DMS114 treated with DMSO at 0.1 percent for 48 hours (cell line): ENCODE measurements at regions not wholly inside any gene's neighbourhood (a gene's known extent, or its start where the extent isn't known, plus 50 kb on each side); places are given as distances from the start of the nearest gene placed in this dataset.
"Not testable (repeated sequence)": the region's sequence is repeated elsewhere in the genome, so short reads cannot be mapped to it uniquely, and the experiment has no call there.

Experiments
- DNase-seq: peaks from one replicate; lab custom pipeline; 2025; ENCODE audit not compliant: unreplicated experiment; lab: John Stamatoyannopoulos, UW

GRCh38 chr15:56812221-56812620 lies 78.9 kb upstream of the ZNF280D start:
- DNase-seq: no peak

GRCh38 chr15:56811586-56811985 lies 78.3 kb upstream of the ZNF280D start:
- no peak for DNase-seq

- no peak for DNase-seq
Measured at GRCh38 chr15:56808160-56808559, 74.9 kb upstream of the ZNF280D start.

- no peak for DNase-seq
Measured at GRCh38 chr15:56806148-56806536, 72.8 kb upstream of the ZNF280D start.

GRCh38 chr15:56805466-56806147 lies 72.3 kb upstream of the ZNF280D start:
- no peak for DNase-seq

GRCh38 chr15:56804938-56805337 lies 71.6 kb upstream of the ZNF280D start:
- no peak for DNase-seq

GRCh38 chr15:56804279-56804678 lies 71.0 kb upstream of the ZNF280D start:
- DNase-seq: no peak

GRCh38 chr15:56802161-56802560 lies 68.9 kb upstream of the ZNF280D start:
- DNase-seq: no peak

- DNase-seq: no peak
Measured at GRCh38 chr15:56798639-56799038, 65.3 kb upstream of the ZNF280D start.

GRCh38 chr15:56797720-56798275 lies 64.5 kb upstream of the ZNF280D start:
- no peak for DNase-seq

GRCh38 chr15:56795502-56795901 lies 62.2 kb upstream of the ZNF280D start:
- no peak for DNase-seq

GRCh38 chr15:56794553-56795329 lies 61.4 kb upstream of the ZNF280D start:
- no peak for DNase-seq

- no peak for DNase-seq
Measured at GRCh38 chr15:56794165-56794552, 60.9 kb upstream of the ZNF280D start.

GRCh38 chr15:56792211-56792610 lies 58.9 kb upstream of the ZNF280D start:
- DNase-seq: no peak

- DNase-seq: not testable (repeated sequence)
Measured at GRCh38 chr15:56791521-56791920, 58.2 kb upstream of the ZNF280D start.

GRCh38 chr15:56788359-56788758 lies 55.0 kb upstream of the ZNF280D start:
- no peak for DNase-seq

GRCh38 chr15:56786966-56787365 lies 53.7 kb upstream of the ZNF280D start:
- no peak for DNase-seq

GRCh38 chr15:56783857-56784661 lies 50.8 kb upstream of the ZNF280D start:
- no peak for DNase-seq

GRCh38 chr15:56783156-56783856 lies 50.0 kb upstream of the ZNF280D start:
- no peak for DNase-seq
